ENCODE measurements at regions not wholly inside any gene's neighbourhood (a gene's known extent, or its start where the extent isn't known, plus 50 kb on each side); places are given as distances from the start of the nearest gene placed in this dataset.

DNA sequence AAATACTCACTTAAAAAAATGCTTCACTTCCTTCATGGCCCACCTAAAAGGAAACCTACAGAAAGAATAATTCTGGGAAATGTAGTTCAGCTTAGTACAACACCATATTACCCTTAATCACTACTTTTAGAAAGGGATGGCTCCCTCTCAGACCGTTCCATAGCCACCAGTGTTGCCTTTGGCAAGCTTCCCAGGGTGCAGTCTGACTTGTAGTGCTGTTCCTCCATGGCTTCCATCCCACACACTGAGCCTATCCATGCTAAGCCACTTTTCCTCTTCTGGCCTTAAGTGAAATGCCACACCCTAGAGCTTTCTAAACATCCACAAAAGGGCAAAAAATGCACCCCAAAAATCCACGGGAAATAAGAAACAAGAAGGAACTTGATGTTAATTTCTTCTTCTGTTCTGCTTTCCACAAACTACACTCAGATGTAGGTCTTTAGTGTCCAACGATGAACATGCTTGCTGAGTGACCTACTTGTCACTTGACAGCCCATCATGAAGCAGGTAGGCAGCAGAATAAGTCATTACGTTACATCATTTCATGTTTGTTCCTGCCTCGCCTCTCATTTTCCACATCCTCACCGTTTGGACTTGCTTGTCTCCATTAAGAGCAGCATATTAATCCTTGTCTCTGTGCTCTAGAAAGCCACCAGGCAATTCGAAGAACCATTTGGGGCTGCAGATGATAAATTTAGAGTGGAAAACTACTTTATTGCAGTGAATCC lies 391.1 kb upstream of the GRAMD2B start:
- Mint-ChIP-seq H3K27ac (ENCODE audit: unreplicated experiment) (no peak overlapping the region), H3K36me3 (ENCODE audit: unreplicated experiment) (peaks cover 20% of the 10 kb centered on the region), H3K27me3 (ENCODE audit: unreplicated experiment) (peaks cover 5% of the 10 kb centered on the region), H3K9me3 (ENCODE audit: unreplicated experiment) (peaks cover 8% of the 10 kb centered on the region), H3K4me1 (ENCODE audit: low read depth, unreplicated experiment) (no peaks in the 10 kb centered on the region), H3K4me3 (ENCODE audit: unreplicated experiment) (no peak overlapping the region)
- no peak for DNase-seq
- TF ChIP-seq, protein P1, sequence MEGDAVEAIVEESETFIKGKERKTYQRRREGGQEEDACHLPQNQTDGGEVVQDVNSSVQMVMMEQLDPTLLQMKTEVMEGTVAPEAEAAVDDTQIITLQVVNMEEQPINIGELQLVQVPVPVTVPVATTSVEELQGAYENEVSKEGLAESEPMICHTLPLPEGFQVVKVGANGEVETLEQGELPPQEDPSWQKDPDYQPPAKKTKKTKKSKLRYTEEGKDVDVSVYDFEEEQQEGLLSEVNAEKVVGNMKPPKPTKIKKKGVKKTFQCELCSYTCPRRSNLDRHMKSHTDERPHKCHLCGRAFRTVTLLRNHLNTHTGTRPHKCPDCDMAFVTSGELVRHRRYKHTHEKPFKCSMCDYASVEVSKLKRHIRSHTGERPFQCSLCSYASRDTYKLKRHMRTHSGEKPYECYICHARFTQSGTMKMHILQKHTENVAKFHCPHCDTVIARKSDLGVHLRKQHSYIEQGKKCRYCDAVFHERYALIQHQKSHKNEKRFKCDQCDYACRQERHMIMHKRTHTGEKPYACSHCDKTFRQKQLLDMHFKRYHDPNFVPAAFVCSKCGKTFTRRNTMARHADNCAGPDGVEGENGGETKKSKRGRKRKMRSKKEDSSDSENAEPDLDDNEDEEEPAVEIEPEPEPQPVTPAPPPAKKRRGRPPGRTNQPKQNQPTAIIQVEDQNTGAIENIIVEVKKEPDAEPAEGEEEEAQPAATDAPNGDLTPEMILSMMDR (IDR thresholded peaks at IDR 0.05; ENCODE audit: partially characterized antibody, unreplicated experiment) = no peak

DNA sequence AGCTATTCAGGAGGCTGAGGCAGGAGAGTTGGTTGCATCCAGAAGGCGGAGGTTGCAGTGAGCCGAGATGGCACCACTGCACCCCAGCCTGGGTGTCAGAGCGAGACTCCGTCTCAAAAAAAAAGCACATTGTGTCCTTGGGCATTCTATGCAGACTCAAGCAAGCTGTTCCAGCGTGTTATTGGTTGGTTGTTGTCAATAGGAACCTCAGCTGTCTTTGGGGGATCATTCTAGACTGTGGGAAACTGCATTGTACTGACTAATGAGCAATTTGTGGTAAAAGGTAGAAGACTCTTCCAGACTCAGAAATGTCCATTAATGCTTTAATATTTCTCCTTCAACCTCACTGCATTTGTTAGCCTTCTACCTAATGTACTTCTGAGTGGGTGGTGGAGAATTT lies 379.5 kb upstream of the GRAMD2B start:
- no peaks in the 10 kb centered on the region for H3K27me3 Mint-ChIP-seq (ENCODE audit: unreplicated experiment)
- no peaks in the 10 kb centered on the region for H3K9me3 Mint-ChIP-seq (ENCODE audit: unreplicated experiment)
- peak overlapping the region; percentile 83 for H3K27ac Mint-ChIP-seq (ENCODE audit: unreplicated experiment)
- peaks cover 14% of the 10 kb centered on the region for H3K4me1 Mint-ChIP-seq (ENCODE audit: low read depth, unreplicated experiment)
- no peak for DNase-seq
- TF ChIP-seq, protein P1 (IDR thresholded peaks at IDR 0.05; ENCODE audit: partially characterized antibody, unreplicated experiment) = no peak
- no peaks in the 10 kb centered on the region for H3K36me3 Mint-ChIP-seq (ENCODE audit: unreplicated experiment)
- peak overlapping the region; percentile 31 for H3K4me3 Mint-ChIP-seq (ENCODE audit: unreplicated experiment)

DNA sequence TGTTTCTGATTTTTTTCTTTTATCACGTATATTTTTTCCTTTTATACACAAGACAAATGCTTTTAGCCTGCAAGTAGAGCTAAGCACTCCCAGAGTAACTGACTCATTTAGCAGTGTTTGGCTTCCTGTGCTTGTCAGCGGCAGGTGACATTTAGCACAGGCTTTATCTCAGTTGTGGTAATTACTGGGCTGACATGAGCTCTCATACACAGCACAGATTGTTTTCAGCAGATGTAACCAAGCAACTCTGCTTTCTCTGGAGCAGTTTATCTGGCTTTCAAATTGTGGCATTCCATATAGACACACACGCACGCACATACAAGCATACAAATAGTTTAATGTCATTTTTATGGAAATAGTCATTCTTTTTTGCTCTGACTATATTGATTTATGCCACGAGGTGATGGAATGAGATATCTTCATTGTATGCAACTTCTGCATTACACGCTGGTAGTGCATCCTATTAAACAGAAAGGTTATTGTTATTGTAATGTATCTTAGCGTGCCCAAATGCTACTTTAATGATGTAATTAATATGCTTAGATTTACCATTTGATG lies 379.0 kb upstream of the GRAMD2B start:
- no peak for DNase-seq
- Mint-ChIP-seq H3K4me3 (ENCODE audit: unreplicated experiment) (peak overlapping the region; percentile 31), H3K9me3 (ENCODE audit: unreplicated experiment) (no peaks in the 10 kb centered on the region), H3K4me1 (ENCODE audit: low read depth, unreplicated experiment) (peaks cover 14% of the 10 kb centered on the region), H3K27me3 (ENCODE audit: unreplicated experiment) (no peaks in the 10 kb centered on the region), H3K27ac (ENCODE audit: unreplicated experiment) (peak overlapping the region; percentile 83), H3K36me3 (ENCODE audit: unreplicated experiment) (no peaks in the 10 kb centered on the region)
- TF ChIP-seq, protein P1 (IDR thresholded peaks at IDR 0.05; ENCODE audit: partially characterized antibody, unreplicated experiment) = no peak

DNA sequence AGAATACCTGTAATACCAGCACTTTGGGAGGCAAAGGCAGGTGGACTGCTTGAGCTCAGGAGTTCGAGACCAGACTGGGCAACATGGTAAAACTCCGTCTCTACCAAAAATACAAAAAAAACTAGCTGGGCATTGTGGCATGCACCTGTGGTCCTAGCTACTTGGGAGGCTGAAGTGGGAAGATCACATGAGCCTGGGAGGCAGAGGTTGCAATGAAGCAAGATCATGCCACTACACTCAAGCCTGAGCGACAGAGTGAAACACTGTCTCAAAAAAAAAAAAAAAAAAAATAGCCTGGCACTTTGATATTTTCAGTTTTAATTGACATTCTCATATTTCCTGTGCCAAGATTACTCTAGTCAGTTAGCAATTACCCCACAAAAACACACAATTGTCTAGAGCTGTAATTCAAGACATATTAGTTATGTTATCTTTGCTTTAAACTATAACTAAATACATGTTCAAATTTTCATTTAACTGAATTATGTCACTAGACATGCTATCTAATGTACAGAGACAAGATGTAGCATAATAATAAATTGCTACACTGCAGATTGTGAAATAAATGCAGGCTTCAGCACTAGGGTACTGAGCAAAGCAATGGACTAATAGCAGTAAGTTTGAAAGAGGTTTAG lies 378.2 kb upstream of the GRAMD2B start:
- Mint-ChIP-seq H3K27ac (ENCODE audit: unreplicated experiment) (no peak overlapping the region), H3K36me3 (ENCODE audit: unreplicated experiment) (no peaks in the 10 kb centered on the region), H3K4me3 (ENCODE audit: unreplicated experiment) (no peak overlapping the region), H3K27me3 (ENCODE audit: unreplicated experiment) (no peaks in the 10 kb centered on the region), H3K9me3 (ENCODE audit: unreplicated experiment) (no peaks in the 10 kb centered on the region), H3K4me1 (ENCODE audit: low read depth, unreplicated experiment) (peaks cover 14% of the 10 kb centered on the region)
- TF ChIP-seq, protein P1 (IDR thresholded peaks at IDR 0.05; ENCODE audit: partially characterized antibody, unreplicated experiment) = no peak
- no peak for DNase-seq

DNA sequence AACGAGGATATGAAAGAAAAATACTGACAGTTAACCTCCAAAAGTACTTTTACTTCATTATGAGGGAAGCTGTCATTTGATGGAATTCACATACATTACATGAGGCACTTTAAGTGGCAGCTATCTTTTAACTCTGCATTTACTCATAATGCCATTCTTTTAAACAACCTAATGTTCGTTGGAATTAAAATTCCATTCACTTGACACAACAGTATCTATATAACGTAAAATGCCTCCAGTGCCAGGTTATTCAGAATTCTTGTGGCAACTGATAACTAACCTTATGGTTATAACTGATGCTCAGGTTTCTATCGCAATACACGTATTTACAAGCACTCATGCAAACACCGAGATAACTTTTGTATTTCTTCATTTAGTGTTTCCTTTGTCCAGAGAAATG lies 376.9 kb upstream of the GRAMD2B start:
- Mint-ChIP-seq H3K4me1 (ENCODE audit: low read depth, unreplicated experiment) (peaks cover 14% of the 10 kb centered on the region), H3K9me3 (ENCODE audit: unreplicated experiment) (no peaks in the 10 kb centered on the region), H3K27me3 (ENCODE audit: unreplicated experiment) (no peaks in the 10 kb centered on the region), H3K27ac (ENCODE audit: unreplicated experiment) (no peak overlapping the region), H3K4me3 (ENCODE audit: unreplicated experiment) (no peak overlapping the region), H3K36me3 (ENCODE audit: unreplicated experiment) (no peaks in the 10 kb centered on the region)
- TF ChIP-seq, protein P1 (IDR thresholded peaks at IDR 0.05; ENCODE audit: partially characterized antibody, unreplicated experiment) = no peak
- DNase-seq = no peak

Data from glutamatergic neuron (in vitro differentiated cells).